Gastrocnemius medialis (tissue), 4 donors: ENCODE measurements at regions not wholly inside any gene's neighbourhood (a gene's known extent, or its start where the extent isn't known, plus 50 kb on each side); places are given as distances from the start of the nearest gene placed in this dataset.

Experiments
- ATAC-seq, 2 donors: fragments of 150-250 bp; one replicate each; pipeline ENCODE4 v1.9.1; 2016
- DNase-seq, 2 donors: peaks; one replicate each; pipeline ENCODE4 v3.0.0-alpha.2; 2019
- H3K27ac ChIP-seq, 4 donors: fragments of 200-600 bp; sonication (generic); 1 replicate in 1 of 4; 2 replicates in 3 of 4; pipeline ENCODE4 v1.5.1; 2016 to 2018; ENCODE audit warnings: mild to moderate bottlenecking in 2 of 4, moderate library complexity in 1 of 4
- H3K27me3 ChIP-seq, 3 donors: fragments of 200-600 bp; sonication (generic) in 2 of 3; 1 replicate in 1 of 3; 2 replicates in 2 of 3; pipeline versions ENCODE4 v1.5.1 to v1.6.0; 2016 to 2019; ENCODE audit warnings: mild to moderate bottlenecking in 1 of 3, moderate library complexity in 1 of 3
- H3K36me3 ChIP-seq, 2 donors: fragments of 200-600 bp; sonication (generic) in 1 of 2; one replicate each; pipeline ENCODE4 v1.5.1; 2017 to 2018
- H3K4me1 ChIP-seq, 2 donors: fragments of 200-600 bp; sonication (generic) in 1 of 2; one replicate each; pipeline ENCODE4 v1.5.1; 2016 to 2017; ENCODE audit warnings: mild to moderate bottlenecking in 2 of 2
- H3K4me3 ChIP-seq, 4 donors: fragments of 200-600 bp; sonication (generic) in 3 of 4; 1 replicate in 1 of 4; 2 replicates in 3 of 4; pipeline ENCODE4 v1.5.1; 2016 to 2019; ENCODE audit warnings: mild to moderate bottlenecking in 2 of 4
- H3K9me3 ChIP-seq, 3 donors: fragments of 200-600 bp; sonication (generic) in 2 of 3; 1 replicate in 1 of 3; 2 replicates in 2 of 3; pipeline ENCODE4 v1.5.1; 2016 to 2019
- POLR2A ChIP-seq, 2 donors: fragments of 450-650 bp; IDR thresholded peaks; one replicate each; pipeline ENCODE4 v1.6.1; 2017; ENCODE audit warnings: antibody characterized with exemption in 2 of 2, mild to moderate bottlenecking in 2 of 2, moderate library complexity in 2 of 2
- in situ Hi-C, 4 donors: fragments of 200-750 bp; cut with MboI; loops; one replicate each; pipeline versions ENCODE4 v1.15.0 to v1.8.0; 2017; ENCODE audit warnings: low sequenced_read_pairs in 4 of 4
- intact Hi-C: fragments of 100-400 bp; cut with DNase I; formaldehyde crosslinking; loops from one replicate; pipeline ENCODE4 v1.15.1; 2023; ENCODE audit warnings: low total_unique reads
- TF ChIP-seq, protein P1 (sequence below), 5 experiments: fragments of 450-650 bp in 3 of 5; fragments of 200-600 bp in 2 of 5; sonication (generic) in 2 of 5; IDR thresholded peaks in 4 of 5; conservative IDR thresholded peaks in 1 of 5; 1 replicate in 4 of 5; 2 replicates in 1 of 5; pipeline ENCODE4 v1.5.1; 2016 to 2019; ENCODE audit warnings: antibody characterized with exemption in 5 of 5, mild to moderate bottlenecking in 3 of 5, moderate library complexity in 3 of 5

DNA sequence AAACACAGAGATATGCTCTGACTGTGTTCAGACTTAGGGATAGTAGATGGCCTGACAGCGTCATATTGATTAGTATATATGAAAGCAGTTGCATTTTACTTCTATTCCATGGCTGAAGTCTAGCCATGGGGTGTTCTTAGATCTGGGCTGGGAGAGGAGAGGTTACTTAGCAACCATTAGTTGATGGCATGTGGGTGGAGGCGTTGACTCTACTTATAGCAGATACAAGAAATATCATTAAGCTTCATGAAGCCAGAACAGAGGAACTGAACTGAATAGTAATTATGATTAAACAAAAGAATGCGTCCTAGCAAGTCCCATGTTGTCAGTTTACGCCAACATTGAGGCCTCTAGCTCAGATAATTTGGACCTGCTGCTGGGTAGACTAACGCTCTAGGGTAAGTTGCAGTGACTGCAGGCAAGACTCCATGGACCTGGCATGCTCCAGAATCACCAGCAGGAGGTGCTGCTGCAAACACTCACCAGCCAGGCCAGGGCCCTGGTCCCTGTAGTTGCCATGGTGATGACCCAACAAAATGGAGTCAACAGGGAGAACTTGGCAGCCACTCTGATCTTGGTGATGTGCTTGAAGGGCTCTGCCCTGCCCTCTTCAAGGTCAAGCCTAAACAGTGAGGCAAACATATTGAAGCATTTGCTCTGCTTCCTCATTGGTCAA is 477.3 kb downstream of the PREX1 start:
- Histone ChIP-seq H3K36me3 (no peaks in the 10 kb centered on the region), H3K4me3 (no peak overlapping the region), H3K27me3 (no peaks in the 10 kb centered on the region), H3K27ac (no peak overlapping the region), H3K4me1 (no peaks in the 10 kb centered on the region), H3K9me3 (no peaks in the 10 kb centered on the region)
- in situ Hi-C loops, result no loop called here
- intact Hi-C loops, result no loop called here
- no peak for TF ChIP-seq POLR2A (IDR thresholded peaks at IDR 0.05)
- TF ChIP-seq, protein P1, sequence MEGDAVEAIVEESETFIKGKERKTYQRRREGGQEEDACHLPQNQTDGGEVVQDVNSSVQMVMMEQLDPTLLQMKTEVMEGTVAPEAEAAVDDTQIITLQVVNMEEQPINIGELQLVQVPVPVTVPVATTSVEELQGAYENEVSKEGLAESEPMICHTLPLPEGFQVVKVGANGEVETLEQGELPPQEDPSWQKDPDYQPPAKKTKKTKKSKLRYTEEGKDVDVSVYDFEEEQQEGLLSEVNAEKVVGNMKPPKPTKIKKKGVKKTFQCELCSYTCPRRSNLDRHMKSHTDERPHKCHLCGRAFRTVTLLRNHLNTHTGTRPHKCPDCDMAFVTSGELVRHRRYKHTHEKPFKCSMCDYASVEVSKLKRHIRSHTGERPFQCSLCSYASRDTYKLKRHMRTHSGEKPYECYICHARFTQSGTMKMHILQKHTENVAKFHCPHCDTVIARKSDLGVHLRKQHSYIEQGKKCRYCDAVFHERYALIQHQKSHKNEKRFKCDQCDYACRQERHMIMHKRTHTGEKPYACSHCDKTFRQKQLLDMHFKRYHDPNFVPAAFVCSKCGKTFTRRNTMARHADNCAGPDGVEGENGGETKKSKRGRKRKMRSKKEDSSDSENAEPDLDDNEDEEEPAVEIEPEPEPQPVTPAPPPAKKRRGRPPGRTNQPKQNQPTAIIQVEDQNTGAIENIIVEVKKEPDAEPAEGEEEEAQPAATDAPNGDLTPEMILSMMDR (IDR thresholded peaks at IDR 0.05 in 4 of 5, conservative IDR thresholded peaks at IDR 0.05 in 1 of 5), result no peak
- DNase-seq, result no peak
- no peak for ATAC-seq

DNA sequence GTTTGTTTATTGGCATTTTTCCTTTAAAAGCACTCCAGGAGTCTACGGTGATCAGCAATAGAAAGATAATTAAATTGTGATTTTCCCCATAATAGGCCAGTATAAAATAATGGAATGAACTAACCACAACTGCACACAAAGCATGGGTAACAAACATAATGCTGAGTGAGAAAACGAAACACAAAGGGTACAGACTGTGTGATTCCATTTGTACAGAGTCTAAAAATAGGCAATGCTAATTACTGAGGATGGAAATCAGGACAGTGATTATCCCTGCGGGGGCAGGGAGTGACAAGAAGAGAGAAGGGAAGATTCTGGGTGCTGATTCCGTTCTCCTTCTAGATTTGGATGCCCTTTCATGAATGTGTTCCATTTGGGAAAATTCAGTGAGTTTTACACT is 478.1 kb downstream of the PREX1 start:
- DNase-seq (no peak), ATAC-seq (no peak)
- Histone ChIP-seq H3K4me3 (no peak overlapping the region), H3K27me3 (no peaks in the 10 kb centered on the region), H3K27ac (no peak overlapping the region), H3K4me1 (no peaks in the 10 kb centered on the region), H3K36me3 (no peaks in the 10 kb centered on the region), H3K9me3 (no peaks in the 10 kb centered on the region)
- no peak for TF ChIP-seq POLR2A (IDR thresholded peaks at IDR 0.05)
- TF ChIP-seq, protein P1 (IDR thresholded peaks at IDR 0.05 in 4 of 5, conservative IDR thresholded peaks at IDR 0.05 in 1 of 5), result no peak
- intact Hi-C loops, result no loop called here
- in situ Hi-C loops, result no loop called here

DNA sequence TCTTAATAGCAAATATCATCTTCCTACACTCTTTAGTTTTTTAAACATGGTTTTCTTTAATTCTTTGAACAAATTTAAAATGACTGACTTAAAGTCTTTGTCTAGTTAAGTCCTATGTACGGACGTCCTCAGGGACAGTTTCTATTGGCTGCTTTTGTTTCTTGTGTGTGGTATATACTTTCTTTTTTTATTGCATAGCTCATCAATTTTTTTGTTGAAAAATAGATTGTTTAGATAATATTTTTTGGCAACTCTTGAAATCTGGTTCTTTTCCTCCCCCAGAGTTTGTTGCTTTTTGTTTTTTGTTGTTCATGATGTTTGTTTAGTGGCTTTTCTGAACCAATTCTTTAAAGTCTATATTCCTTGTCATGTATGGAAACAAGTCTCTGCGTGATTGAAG is 479.8 kb downstream of the PREX1 start:
- ATAC-seq, result no peak
- Histone ChIP-seq H3K27ac (no peak overlapping the region), H3K36me3 (no peaks in the 10 kb centered on the region), H3K4me1 (no peaks in the 10 kb centered on the region), H3K27me3 (no peaks in the 10 kb centered on the region), H3K9me3 (no peaks in the 10 kb centered on the region), H3K4me3 (no peak overlapping the region)
- no peak for TF ChIP-seq POLR2A (IDR thresholded peaks at IDR 0.05)
- TF ChIP-seq, protein P1 (IDR thresholded peaks at IDR 0.05 in 4 of 5, conservative IDR thresholded peaks at IDR 0.05 in 1 of 5), result no peak
- in situ Hi-C loops (no loop called here), intact Hi-C loops (no loop called here)
- DNase-seq, result no peak

DNA sequence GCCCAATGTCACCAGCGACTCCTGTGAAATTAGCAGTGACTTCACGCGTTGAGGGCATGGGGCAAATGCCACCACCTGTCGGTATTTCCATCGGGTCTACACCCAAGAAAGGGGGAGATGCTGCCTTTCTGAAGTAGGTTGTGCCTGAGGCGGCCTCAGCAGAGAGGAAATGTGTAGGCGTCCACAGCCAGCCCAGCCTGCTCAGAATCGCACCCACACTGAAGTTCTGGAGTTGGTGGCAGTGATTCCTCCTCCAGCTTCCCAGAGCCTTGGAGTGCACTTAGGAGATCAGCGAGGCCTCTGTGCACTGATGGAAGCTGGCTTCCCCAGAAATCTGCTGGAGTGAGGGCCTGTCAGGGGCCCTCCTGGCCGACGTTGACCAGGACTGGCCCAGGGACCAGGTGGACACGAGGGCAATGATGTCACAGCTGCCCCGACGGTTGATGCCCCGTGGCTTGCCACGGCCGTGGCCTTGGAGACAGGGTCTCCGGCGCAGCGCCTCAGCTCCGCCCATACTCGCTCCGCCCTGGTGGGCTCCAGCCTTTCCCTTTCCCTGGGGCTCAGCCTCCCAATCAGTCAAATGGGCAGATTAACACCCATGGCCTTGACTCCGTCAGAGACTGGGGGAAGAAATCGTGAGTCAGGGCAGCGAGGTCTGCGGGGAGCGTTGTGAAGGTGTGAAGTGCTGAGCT is 484.8 kb downstream of the PREX1 start:
- Histone ChIP-seq H3K27ac (no peak overlapping the region), H3K4me1 (no peaks in the 10 kb centered on the region), H3K36me3 (no peaks in the 10 kb centered on the region), H3K4me3 (no peak overlapping the region), H3K9me3 (no peaks in the 10 kb centered on the region), H3K27me3 (no peaks in the 10 kb centered on the region)
- no peak for TF ChIP-seq POLR2A (IDR thresholded peaks at IDR 0.05)
- TF ChIP-seq, protein P1 (IDR thresholded peaks at IDR 0.05 in 4 of 5, conservative IDR thresholded peaks at IDR 0.05 in 1 of 5), result no peak
- intact Hi-C loops, result no loop called here
- in situ Hi-C loops, result no loop called here
- ATAC-seq (no peak), DNase-seq (no peak)
